ENCODE measurements at regions not wholly inside any gene's neighbourhood (a gene's known extent, or its start where the extent isn't known, plus 50 kb on each side); places are given as distances from the start of the nearest gene placed in this dataset.

DNA sequence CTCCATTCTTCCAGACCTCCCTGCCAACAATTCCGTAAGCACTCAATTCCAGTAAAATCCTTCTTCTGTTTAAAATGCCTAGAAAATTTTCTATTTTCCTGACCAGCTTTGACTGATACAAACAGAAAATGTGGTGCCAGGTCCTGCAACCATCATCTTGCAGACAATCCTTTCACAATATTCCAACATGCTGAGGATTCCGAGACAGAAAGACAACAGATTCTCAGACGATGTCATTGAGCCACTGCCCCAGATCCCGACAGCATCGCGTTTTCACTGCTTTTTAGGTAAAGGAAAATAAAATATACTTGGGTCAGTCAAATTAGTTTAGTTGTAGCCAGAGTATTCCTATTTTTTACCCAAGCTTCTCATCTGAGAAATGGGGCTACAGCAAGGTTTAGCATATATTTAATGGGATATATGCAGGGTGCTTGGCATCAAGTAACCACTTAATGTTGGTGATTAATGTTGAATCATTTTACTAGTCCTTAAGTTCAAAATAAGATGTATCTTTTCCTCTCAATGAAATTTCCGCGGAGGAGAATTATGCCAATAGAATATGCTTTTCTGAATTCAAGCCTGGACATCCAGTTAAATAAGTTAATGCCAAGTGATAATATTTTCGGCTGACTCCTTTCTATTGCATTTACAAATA is 866.6 kb downstream of the SLC4A3 start:
- no peak for DNase-seq
- Mint-ChIP-seq H3K27me3 (no peaks in the 10 kb centered on the region), H3K4me1 (no peaks in the 10 kb centered on the region), H3K27ac (no peak overlapping the region), H3K36me3 (no peaks in the 10 kb centered on the region), H3K4me3 (no peak overlapping the region), H3K9me3 (peaks cover 0 to 4% (median 0%) of the 10 kb centered on the region in 7 donors)
- no peak for ATAC-seq (ENCODE audit: low read depth in 2 of 2)

DNA sequence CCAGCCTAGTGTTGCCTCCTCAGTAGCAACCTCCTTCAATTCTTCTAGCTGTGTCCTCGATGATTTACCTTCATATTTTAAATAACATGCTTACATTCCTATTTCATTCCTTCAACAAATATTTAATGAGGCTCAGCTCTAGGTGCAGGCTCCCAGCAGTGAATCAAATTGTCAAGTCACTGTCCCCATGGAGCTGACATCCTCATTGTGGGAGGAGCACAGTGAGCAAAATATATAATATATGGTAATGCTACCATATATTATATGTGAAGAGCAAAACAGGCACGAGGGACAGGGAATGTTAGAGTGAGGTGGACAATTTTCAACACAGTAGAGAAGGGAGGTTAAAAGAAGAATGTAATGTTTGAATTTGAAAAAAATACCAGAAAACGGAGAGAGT is 869.1 kb downstream of the SLC4A3 start:
- H3K4me1 Mint-ChIP-seq: no peaks in the 10 kb centered on the region
- H3K4me3 Mint-ChIP-seq: no peak overlapping the region
- H3K9me3 Mint-ChIP-seq: peaks cover 0 to 8% (median 0%) of the 10 kb centered on the region in 7 donors
- no peaks in the 10 kb centered on the region for H3K27me3 Mint-ChIP-seq
- no peak overlapping the region for H3K27ac Mint-ChIP-seq
- ATAC-seq (ENCODE audit: low read depth in 2 of 2): no peak
- no peaks in the 10 kb centered on the region for H3K36me3 Mint-ChIP-seq
- DNase-seq: no peak

DNA sequence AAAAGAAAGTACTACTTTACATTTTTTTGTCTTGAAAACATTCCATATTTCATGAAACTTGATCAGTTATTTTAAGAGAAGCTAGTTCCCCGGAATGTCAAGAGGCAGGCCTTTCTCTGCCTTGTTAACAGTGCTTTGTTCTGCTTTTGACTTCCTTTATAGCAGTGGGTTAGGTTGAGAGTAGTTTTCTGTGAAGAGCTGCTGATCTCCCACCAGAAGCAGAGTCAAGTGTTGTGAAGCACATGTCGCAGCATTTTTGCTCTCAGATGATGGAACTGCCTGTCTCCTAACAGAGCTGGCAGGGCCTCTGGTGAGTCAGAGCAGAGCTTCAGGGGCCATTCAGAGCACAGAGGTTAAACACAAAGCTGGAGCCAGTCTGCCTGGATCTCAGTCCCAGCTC is 871.8 kb downstream of the SLC4A3 start:
- H3K27ac Mint-ChIP-seq: no peak overlapping the region
- H3K36me3 Mint-ChIP-seq: no peaks in the 10 kb centered on the region
- H3K27me3 Mint-ChIP-seq: no peaks in the 10 kb centered on the region
- no peak overlapping the region for H3K4me3 Mint-ChIP-seq
- H3K9me3 Mint-ChIP-seq: peaks cover 0 to 8% (median 2%) of the 10 kb centered on the region in 7 donors
- H3K4me1 Mint-ChIP-seq: no peaks in the 10 kb centered on the region
- DNase-seq (no peak), ATAC-seq (ENCODE audit: low read depth in 2 of 2) (no peak)

DNA sequence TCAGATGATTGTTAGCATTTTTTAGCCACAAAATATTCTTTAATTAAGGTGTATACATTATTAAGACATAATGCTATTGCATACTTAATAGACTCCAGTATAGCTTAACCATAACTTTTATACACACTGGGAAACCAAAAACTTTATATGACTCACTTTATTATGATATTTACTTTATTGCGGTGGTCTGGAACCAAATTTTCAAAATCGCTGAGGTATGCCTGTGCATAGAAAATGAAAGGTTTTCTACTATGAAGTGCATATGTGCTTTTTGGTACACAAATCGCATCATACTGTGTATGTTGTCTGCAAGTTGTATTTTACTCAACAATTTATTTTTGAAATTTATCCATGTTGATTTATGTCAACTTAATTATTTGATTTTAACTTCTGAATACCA is 875.1 kb downstream of the SLC4A3 start:
- Mint-ChIP-seq H3K27me3 (peaks cover 0 to 4% (median 0%) of the 10 kb centered on the region in 3 donors), H3K9me3 (peaks cover 0 to 8% (median 2%) of the 10 kb centered on the region in 7 donors), H3K4me3 (no peak overlapping the region), H3K36me3 (no peaks in the 10 kb centered on the region), H3K4me1 (no peaks in the 10 kb centered on the region), H3K27ac (no peak overlapping the region)
- ATAC-seq (ENCODE audit: low read depth in 2 of 2) (no peak), DNase-seq (no peak)

DNA sequence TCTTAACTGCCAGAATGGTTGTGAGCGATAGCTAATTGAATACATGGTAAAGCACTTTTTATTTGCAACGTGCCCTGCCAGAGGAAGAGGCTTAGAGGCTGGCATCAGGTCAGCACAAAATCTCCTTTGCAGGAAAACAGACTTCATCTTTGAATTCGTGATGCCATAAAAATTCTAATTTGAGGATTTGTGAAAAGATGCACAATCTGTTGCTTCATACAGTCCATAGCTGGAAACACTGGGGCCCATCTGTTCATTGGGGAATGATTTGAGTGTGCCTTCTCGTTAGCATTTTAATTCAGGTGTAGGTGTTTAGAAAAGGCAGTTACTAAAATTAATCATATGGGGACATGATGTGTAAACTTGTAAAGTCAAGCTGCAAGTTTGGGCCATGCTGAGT is 876.0 kb downstream of the SLC4A3 start:
- ATAC-seq (ENCODE audit: low read depth in 2 of 2) (no peak), DNase-seq (no peak)
- Mint-ChIP-seq H3K9me3 (peaks cover 0 to 7% (median 2%) of the 10 kb centered on the region in 7 donors), H3K27ac (no peak overlapping the region), H3K36me3 (no peaks in the 10 kb centered on the region), H3K4me3 (no peak overlapping the region), H3K27me3 (peaks cover 0 to 4% (median 0%) of the 10 kb centered on the region in 3 donors), H3K4me1 (no peaks in the 10 kb centered on the region)

DNA sequence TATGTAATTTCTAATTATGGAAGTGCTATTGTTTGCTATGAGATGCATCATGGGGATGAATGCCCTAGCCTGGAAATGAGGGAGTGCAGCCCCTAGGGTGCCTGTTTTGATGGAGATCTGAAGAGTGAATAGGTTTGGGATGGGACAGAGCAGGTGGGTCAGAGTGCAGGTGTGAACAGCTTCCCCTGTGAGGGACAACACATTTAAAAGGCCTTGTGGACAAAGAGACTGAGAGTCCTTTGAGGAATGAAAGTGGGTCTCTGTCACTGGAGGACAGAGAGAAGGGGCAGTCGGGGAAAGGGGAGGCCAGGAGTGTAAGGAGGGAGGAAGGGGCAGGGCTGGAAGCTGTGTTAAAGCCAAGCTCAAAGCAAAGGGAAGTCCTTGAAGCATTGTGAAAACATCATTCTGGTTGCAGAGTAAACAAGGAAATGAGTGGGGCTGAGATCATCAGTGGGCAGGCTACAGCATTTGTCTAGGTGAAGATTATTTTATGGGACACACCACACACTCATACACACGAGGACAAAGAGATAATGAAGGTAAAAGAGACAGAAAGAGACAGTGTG is 877.6 kb downstream of the SLC4A3 start:
- Mint-ChIP-seq H3K36me3 (no peaks in the 10 kb centered on the region), H3K4me3 (no peak overlapping the region), H3K9me3 (peaks cover 0 to 10% (median 2%) of the 10 kb centered on the region in 7 donors), H3K27me3 (peaks cover 0 to 4% (median 0%) of the 10 kb centered on the region in 3 donors), H3K27ac (no peak overlapping the region), H3K4me1 (no peaks in the 10 kb centered on the region)
- ATAC-seq (ENCODE audit: low read depth in 2 of 2): no peak
- no peak for DNase-seq

DNA sequence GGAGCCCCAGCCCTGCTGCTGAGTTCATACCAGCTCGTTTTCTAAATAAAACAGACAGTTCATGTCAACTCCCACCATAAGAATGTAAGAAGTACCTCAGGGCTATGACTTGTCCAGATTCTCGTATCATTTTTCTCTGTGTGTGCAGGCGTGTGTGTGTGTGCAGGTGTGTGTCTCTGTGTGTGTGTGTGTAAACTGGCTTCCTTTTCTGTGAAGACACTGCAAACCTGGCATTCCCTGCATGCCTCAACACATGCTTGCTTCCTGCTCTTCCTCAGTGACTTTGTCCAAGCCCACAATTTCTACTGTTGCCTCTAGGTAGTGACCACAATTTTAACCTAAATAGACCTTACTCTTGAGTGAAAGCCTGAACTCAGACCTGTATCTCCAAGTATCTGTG is 879.0 kb downstream of the SLC4A3 start:
- no peaks in the 10 kb centered on the region for H3K4me1 Mint-ChIP-seq
- DNase-seq (no peak), ATAC-seq (ENCODE audit: low read depth in 2 of 2) (no peak)
- no peak overlapping the region for H3K4me3 Mint-ChIP-seq
- peaks cover 0 to 4% (median 0%) of the 10 kb centered on the region in 3 donors for H3K27me3 Mint-ChIP-seq
- H3K27ac Mint-ChIP-seq: no peak overlapping the region
- H3K9me3 Mint-ChIP-seq: peaks cover 0 to 7% (median 1%) of the 10 kb centered on the region in 7 donors
- H3K36me3 Mint-ChIP-seq: no peaks in the 10 kb centered on the region

DNA sequence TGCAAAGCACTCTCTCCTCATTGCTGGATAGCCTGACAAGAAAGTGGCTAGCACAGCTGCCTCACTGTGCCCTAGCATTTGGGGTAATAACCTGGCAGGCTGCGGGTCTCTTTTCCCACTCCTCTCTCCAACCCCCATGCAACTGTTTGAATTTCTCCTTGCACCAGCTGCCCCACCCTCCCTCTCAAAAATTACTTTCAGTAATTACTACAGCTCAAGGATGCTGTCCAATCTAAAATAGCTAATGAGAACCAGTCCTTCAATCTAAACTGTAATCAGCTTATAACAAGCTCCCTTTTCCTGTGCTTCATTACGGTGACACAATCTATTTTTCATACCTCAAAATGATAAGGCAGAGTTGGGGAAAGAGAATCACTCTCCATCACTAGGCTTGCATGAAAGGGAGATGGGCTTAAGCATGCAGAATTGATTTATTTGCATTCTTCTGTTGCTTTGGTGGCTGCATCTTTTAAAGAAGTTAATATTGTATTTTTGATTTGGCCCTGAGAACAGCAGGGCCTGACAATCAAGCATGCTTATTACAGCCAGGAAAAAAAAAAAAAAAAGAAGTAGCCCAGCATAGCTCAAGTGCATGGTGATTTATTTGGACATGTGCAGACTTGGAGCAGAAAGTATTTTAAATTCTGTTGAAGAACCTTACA is 881.8 kb downstream of the SLC4A3 start:
- Mint-ChIP-seq H3K4me1 (no peaks in the 10 kb centered on the region), H3K27ac (no peak overlapping the region), H3K4me3 (no peak overlapping the region), H3K36me3 (no peaks in the 10 kb centered on the region), H3K27me3 (peaks cover 0 to 4% (median 0%) of the 10 kb centered on the region in 3 donors), H3K9me3 (peaks cover 0 to 13% (median 3%) of the 10 kb centered on the region in 7 donors)
- ATAC-seq (ENCODE audit: low read depth in 2 of 2): no peak
- no peak for DNase-seq

DNA sequence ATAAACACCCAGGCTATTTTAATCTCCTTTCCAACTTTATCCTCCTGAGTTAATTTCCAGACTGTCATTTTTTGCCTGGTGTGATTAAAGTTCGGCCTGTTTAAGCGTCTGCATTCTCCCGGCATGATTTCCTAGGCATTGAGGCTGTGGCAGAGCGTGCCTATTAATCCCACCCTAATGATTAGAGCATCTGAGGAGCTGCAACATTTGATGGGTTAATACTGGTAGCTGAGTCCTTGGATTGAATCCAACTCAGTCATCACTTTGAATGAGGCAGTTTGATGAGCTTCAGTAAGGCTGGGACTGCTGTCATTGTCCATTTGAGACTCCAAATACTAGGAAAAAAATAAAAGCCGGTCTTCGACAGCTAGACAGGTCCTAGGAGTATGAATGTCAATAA is 882.5 kb downstream of the SLC4A3 start:
- no peaks in the 10 kb centered on the region for H3K36me3 Mint-ChIP-seq
- no peak for DNase-seq
- peaks cover 0 to 4% (median 0%) of the 10 kb centered on the region in 3 donors for H3K27me3 Mint-ChIP-seq
- no peaks in the 10 kb centered on the region for H3K4me1 Mint-ChIP-seq
- H3K27ac Mint-ChIP-seq: no peak overlapping the region
- no peak for ATAC-seq (ENCODE audit: low read depth in 2 of 2)
- H3K9me3 Mint-ChIP-seq: peaks cover 0 to 19% (median 3%) of the 10 kb centered on the region in 7 donors
- H3K4me3 Mint-ChIP-seq: no peak overlapping the region

DNA sequence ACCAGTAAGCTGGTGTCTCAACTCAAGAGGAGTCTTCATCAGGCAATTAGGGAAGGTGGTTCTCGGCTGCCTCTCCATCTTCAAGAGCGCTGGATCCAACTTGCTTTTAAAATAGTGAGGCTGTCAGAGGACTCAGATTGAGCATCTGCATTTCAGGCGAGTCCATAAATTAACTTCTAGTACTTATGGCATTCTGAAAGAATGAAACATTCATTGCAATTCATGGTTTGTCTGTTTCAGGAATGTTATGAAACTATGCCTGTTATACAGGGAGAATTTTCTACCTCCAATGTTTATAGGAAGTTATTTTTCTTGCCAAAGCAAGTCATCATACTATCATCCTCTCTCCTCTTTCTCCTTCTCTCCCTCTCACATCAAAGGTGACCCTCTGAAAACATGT is 883.2 kb downstream of the SLC4A3 start:
- Mint-ChIP-seq H3K9me3 (peaks cover 0 to 19% (median 3%) of the 10 kb centered on the region in 7 donors), H3K4me3 (no peak overlapping the region), H3K36me3 (no peaks in the 10 kb centered on the region), H3K27me3 (no peaks in the 10 kb centered on the region), H3K27ac (no peak overlapping the region), H3K4me1 (no peaks in the 10 kb centered on the region)
- ATAC-seq (ENCODE audit: low read depth in 2 of 2): no peak
- no peak for DNase-seq

DNA sequence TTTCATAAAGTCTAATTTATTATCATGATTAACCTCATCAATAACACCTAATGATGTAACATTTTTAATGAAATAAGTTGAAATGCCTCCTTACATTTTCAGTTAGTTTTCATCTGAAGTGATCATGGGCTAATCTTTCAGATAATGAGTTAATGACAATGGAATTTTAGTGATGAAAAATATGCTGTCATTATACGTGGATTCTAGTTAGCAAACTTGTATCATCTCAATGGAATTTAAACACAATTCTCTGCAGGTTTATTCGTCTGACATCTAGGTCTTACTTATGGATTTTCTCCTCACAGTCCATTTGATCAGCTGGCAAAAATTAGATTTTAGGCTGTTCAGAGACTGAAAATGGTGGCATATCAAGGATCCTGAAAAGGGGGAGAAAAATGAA is 885.0 kb downstream of the SLC4A3 start:
- no peaks in the 10 kb centered on the region for H3K4me1 Mint-ChIP-seq

DNA sequence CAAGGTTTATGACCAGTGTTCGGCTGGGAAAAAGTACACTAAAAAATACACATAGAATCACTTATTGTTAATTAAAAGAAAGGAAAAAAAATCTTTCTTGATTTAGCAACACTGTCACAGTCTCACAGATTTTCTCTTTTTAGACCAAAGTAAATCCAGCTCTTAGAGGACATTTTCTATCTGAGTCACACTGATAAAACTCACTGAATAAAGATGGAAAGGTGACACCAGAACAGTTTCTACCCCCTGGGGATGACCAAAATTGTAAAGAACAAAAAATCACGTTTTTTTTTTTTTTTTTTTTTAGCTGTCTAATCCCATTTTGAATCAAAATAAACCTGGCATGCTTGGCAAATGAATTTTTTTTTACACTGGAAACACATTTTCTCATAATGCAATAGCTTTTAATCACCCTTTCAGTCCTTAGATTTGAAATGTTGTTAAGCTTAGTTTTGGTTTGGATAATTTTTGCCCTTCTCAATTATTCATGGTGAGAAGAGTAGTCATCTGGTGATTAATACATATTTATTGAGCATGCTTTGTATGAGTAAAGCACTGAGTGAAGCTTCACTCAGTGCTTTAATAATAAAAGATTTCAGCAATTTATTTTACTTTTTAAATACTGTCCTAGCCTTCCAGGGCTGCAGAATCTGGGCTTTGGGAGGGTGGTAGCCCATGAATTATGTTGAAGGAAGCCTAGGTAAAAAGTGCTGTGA is 886.3 kb downstream of the SLC4A3 start:
- ATAC-seq (ENCODE audit: low read depth in 2 of 2) (no peak), DNase-seq (no peak)
- H3K27me3 Mint-ChIP-seq: no peaks in the 10 kb centered on the region
- H3K4me3 Mint-ChIP-seq: no peak overlapping the region
- no peaks in the 10 kb centered on the region for H3K4me1 Mint-ChIP-seq
- no peaks in the 10 kb centered on the region for H3K36me3 Mint-ChIP-seq
- H3K9me3 Mint-ChIP-seq: peaks cover 0 to 19% (median 2%) of the 10 kb centered on the region in 7 donors
- no peak overlapping the region for H3K27ac Mint-ChIP-seq

More for the DNA sequence above, 885.0 kb downstream of the SLC4A3 start:
- no peak overlapping the region for H3K27ac Mint-ChIP-seq
- no peak for DNase-seq
- ATAC-seq (ENCODE audit: low read depth in 2 of 2): no peak
- peaks cover 0 to 19% (median 3%) of the 10 kb centered on the region in 7 donors for H3K9me3 Mint-ChIP-seq
- H3K27me3 Mint-ChIP-seq: no peaks in the 10 kb centered on the region
- no peak overlapping the region for H3K4me3 Mint-ChIP-seq
- no peaks in the 10 kb centered on the region for H3K36me3 Mint-ChIP-seq

DNA sequence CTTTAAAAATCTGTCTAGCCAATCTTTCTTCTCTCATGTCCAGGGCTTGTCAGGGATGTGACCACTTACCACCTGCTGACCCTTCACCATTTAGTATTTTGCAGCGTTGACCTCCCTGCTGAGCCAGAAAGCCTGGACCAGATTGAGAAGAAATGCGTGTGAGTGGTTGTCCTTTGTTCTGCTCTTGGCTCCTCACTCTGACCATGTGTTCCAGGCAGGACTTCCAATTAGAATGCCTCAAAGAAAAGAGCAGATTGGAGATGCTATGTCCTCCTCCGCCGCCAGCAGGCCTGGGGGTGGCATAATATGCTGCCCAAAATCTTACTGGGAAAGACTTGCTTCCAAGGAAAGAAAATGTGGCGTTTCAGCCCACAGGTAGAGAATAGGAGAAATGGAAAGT is 894.1 kb downstream of the SLC4A3 start:
- Mint-ChIP-seq H3K9me3 (peaks cover 0 to 3% (median 0%) of the 10 kb centered on the region in 7 donors), H3K36me3 (no peaks in the 10 kb centered on the region), H3K27ac (no peak overlapping the region), H3K4me3 (no peak overlapping the region), H3K27me3 (no peaks in the 10 kb centered on the region), H3K4me1 (no peaks in the 10 kb centered on the region)
- DNase-seq (no peak), ATAC-seq (ENCODE audit: low read depth in 2 of 2) (no peak)

Measured in naive B cell (primary cell).